GM12891 (cell line): ENCODE measurements at regions not wholly inside any gene's neighbourhood (a gene's known extent, or its start where the extent isn't known, plus 50 kb on each side); places are given as distances from the start of the nearest gene placed in this dataset.

ENCODE experiments used
- POLR2AphosphoS5 ChIP-seq: IDR thresholded peaks from 2 replicates; pipeline ENCODE4 v1.6.1; 2011; ENCODE audit warnings: low read depth, low read length, control low read depth
- TAF1 ChIP-seq: IDR thresholded peaks from 2 replicates; pipeline ENCODE4 v1.6.1; 2011; ENCODE audit warnings: low read depth, low read length, control low read depth

DNA sequence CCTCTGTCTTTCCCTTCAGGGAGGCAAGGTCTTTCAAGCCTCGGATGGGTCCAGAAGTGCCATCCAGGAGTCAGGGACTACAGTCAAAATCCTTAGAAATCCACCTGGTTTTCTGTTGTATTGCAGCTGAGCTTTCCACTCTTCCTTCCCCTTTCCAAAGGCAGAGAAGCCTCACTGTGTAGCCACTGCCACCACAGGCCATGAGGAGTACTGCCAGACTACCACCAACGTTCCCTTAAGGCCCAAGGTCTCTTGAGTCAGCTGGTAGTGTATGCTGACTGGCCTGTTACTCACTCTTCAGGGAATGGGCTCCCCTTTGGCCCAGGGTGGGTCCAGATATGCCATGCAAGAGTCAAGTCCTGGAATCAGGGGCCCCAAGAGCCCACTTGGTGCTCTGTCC lies 1454.1 kb downstream of the PCDH19 start:
- no peak for TF ChIP-seq POLR2AphosphoS5
- no peak for TF ChIP-seq TAF1
